ENCODE measurements at regions not wholly inside any gene's neighbourhood (a gene's known extent, or its start where the extent isn't known, plus 50 kb on each side); places are given as distances from the start of the nearest gene placed in this dataset.

GRCh38 chr12:58980768-58981167 lies 60.5 kb upstream of the LRIG3 start:
- no peak overlapping the region for H3K4me3 ChIP-seq (ENCODE audit: insufficient read depth, low read depth, low read length)
- H3K9me3 ChIP-seq (ENCODE audit: control insufficient read depth, insufficient read depth, low read length): no peaks in the 10 kb centered on the region
- dilution Hi-C loops (cut with HindIII; ENCODE audit: low sequenced_read_pairs, unreplicated experiment): no loop called here
- in situ Hi-C loops (cut with MboI; ENCODE audit: low sequenced_read_pairs): no loop called here
- no peak overlapping the region for H4K5ac ChIP-seq (ENCODE audit: low read depth, low read length)
- DNase-seq (no peak), ATAC-seq (ENCODE audit: low read depth) (no peak)
- no peaks in the 10 kb centered on the region for H3K27me3 ChIP-seq (ENCODE audit: control insufficient read depth, insufficient read depth, low read length)
- no peak overlapping the region for H2AK5ac ChIP-seq (ENCODE audit: low read depth, low read length)
- H3K56ac ChIP-seq (ENCODE audit: extremely low read depth, insufficient read depth, low read length): no peak overlapping the region
- H4K91ac ChIP-seq (ENCODE audit: insufficient read depth, low read depth, low read length): no peak overlapping the region
- no peak overlapping the region for H3K4ac ChIP-seq (ENCODE audit: low read depth, low read length)
- WGBS, 2 experiments (ENCODE audit: extremely low coverage in 2 of 2, insufficient read length in 1 of 2): no CpG with 5 or more reads among the region's 1 CpG
- H3K36me3 ChIP-seq (ENCODE audit: control insufficient read depth, insufficient read depth, low read length): no peaks in the 10 kb centered on the region
- CTCF ChIA-PET: no interaction called here
- no peak overlapping the region for H2BK20ac ChIP-seq (ENCODE audit: low read depth, low read length)
- no peak overlapping the region for H3K23ac ChIP-seq (ENCODE audit: low read depth, low read length)
- H3K9ac ChIP-seq (ENCODE audit: low read depth, low read length): no peak overlapping the region
- no peak overlapping the region for H2BK120ac ChIP-seq (ENCODE audit: low read depth, low read length)
- no peaks in the 10 kb centered on the region for H4K20me1 ChIP-seq (ENCODE audit: insufficient read depth, low read length)
- no TSS peak for BruUV-seq (replicated peaks)
- H2BK15ac ChIP-seq (ENCODE audit: low read depth, low read length): no peak overlapping the region
- no peak overlapping the region for H2BK5ac ChIP-seq (ENCODE audit: low read depth, low read length, poor library complexity, severe bottlenecking)
- H3K4me1 ChIP-seq (ENCODE audit: control insufficient read depth, insufficient read depth, low read length): no peaks in the 10 kb centered on the region
- H4K8ac ChIP-seq (ENCODE audit: low read depth in 2 of 2, low read length in 2 of 2): no peak overlapping the region
- no peaks in the 10 kb centered on the region for H3K9me1 ChIP-seq (ENCODE audit: insufficient read depth, low read length)
- no peak for TF ChIP-seq MAZ (IDR thresholded peaks at IDR 0.05; ENCODE audit: borderline replicate concordance, low read depth, low read length)
- no peak for TF ChIP-seq CEBPB (IDR thresholded peaks at IDR 0.05; ENCODE audit: low read depth, low read length)
- no peak for TF ChIP-seq FOS (IDR thresholded peaks at IDR 0.05; ENCODE audit: low read depth, low read length)
- no peak for TF ChIP-seq MAFK (IDR thresholded peaks at IDR 0.05; ENCODE audit: low read depth, low read length)
- no peak for TF ChIP-seq BHLHE40 (IDR thresholded peaks at IDR 0.05; ENCODE audit: low read depth, low read length)
- no peak for TF ChIP-seq NFE2L2 (IDR thresholded peaks at IDR 0.05; ENCODE audit: low read depth, low read length)
- TF ChIP-seq, protein P1, sequence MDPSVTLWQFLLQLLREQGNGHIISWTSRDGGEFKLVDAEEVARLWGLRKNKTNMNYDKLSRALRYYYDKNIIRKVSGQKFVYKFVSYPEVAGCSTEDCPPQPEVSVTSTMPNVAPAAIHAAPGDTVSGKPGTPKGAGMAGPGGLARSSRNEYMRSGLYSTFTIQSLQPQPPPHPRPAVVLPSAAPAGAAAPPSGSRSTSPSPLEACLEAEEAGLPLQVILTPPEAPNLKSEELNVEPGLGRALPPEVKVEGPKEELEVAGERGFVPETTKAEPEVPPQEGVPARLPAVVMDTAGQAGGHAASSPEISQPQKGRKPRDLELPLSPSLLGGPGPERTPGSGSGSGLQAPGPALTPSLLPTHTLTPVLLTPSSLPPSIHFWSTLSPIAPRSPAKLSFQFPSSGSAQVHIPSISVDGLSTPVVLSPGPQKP (IDR thresholded peaks at IDR 0.05; ENCODE audit: borderline replicate concordance, low read depth, low read length): no peak
- no peak for TF ChIP-seq RCOR1 (IDR thresholded peaks at IDR 0.05; ENCODE audit: insufficient replicate concordance, low read length)
- no peak for TF ChIP-seq RAD21 (IDR thresholded peaks at IDR 0.05; ENCODE audit: low read length)
- TF ChIP-seq RFX5 (IDR thresholded peaks at IDR 0.05; ENCODE audit: low read depth, low read length): no peak
- TF ChIP-seq SMC3 (IDR thresholded peaks at IDR 0.05; ENCODE audit: low read depth, low read length): no peak
- no peaks in the 10 kb centered on the region for H3K79me1 ChIP-seq (ENCODE audit: low read depth in 1 of 2, low read length in 2 of 2)
- POLR2A ChIA-PET (ENCODE audit: unreplicated experiment): no interaction called here
- no peak overlapping the region for H2AK9ac ChIP-seq (replicated peaks; ENCODE audit: low read depth, low read length, poor library complexity)
- H3K4me2 ChIP-seq (ENCODE audit: low read depth, low read length): no peak overlapping the region
- intact Hi-C loops (cut with micrococcal nuclease): no loop called here
- H3K14ac ChIP-seq (replicated peaks; ENCODE audit: low read depth, low read length): no peak overlapping the region
- no peak overlapping the region for H3K27ac ChIP-seq (ENCODE audit: insufficient read depth, low read length)
- no peak overlapping the region for H3K18ac ChIP-seq (ENCODE audit: low read depth, low read length)
- H2AFZ ChIP-seq (replicated peaks; ENCODE audit: low read length, poor library complexity): no peak overlapping the region

All from IMR-90 (cell line).